ENCODE measurements at regions not wholly inside any gene's neighbourhood (a gene's known extent, or its start where the extent isn't known, plus 50 kb on each side); places are given as distances from the start of the nearest gene placed in this dataset.

GRCh38 chr2:494853-495252 is 182.4 kb downstream of the TMEM18 start:
- no peak overlapping the region for H3K27ac ChIP-seq
- WGBS, 5 donors = 81 to 94% (median 87%) methylated on average over 13 of the region's 13 CpGs
- H3K9me3 ChIP-seq = no peaks in the 10 kb centered on the region
- DNase-seq = no peak
- no peaks in the 10 kb centered on the region for H3K4me1 ChIP-seq
- H3K27me3 ChIP-seq (replicated peaks in 1 of 7) = peaks cover 0 to 18% (median 0%) of the 10 kb centered on the region in 7 donors
- TF ChIP-seq POLR2A (IDR thresholded peaks at IDR 0.05) = no peak
- no peak for TF ChIP-seq CTCF (IDR thresholded peaks at IDR 0.05 in 8 of 11, conservative IDR thresholded peaks at IDR 0.05 in 3 of 11)
- no peak for TF ChIP-seq POLR2AphosphoS5 (IDR thresholded peaks at IDR 0.05)
- no peak overlapping the region for H3K4me3 ChIP-seq
- H3K36me3 ChIP-seq = no peaks in the 10 kb centered on the region
- intact Hi-C loops (cut with DNase I; ENCODE audit: low total_unique reads) = no loop called here

GRCh38 chr2:493228-493627 is 184.0 kb downstream of the TMEM18 start:
- Histone ChIP-seq H3K27me3 (replicated peaks in 1 of 7) (peaks cover 0 to 23% (median 0%) of the 10 kb centered on the region in 7 donors), H3K36me3 (no peaks in the 10 kb centered on the region), H3K4me1 (no peaks in the 10 kb centered on the region), H3K27ac (no peak overlapping the region), H3K4me3 (no peak overlapping the region), H3K9me3 (no peaks in the 10 kb centered on the region)
- DNase-seq = no peak
- 84 to 96% (median 87%) methylated on average over 4 of the region's 4 CpGs for WGBS, 5 donors
- intact Hi-C loops (cut with DNase I; ENCODE audit: low total_unique reads) = no loop called here
- TF ChIP-seq POLR2AphosphoS5 (IDR thresholded peaks at IDR 0.05) (no peak), POLR2A (IDR thresholded peaks at IDR 0.05) (no peak), CTCF (IDR thresholded peaks at IDR 0.05 in 8 of 11, conservative IDR thresholded peaks at IDR 0.05 in 3 of 11) (no peak)

- whole genome bisulfite sequencing, 5 donors = 83 to 88% (median 86%) methylated on average over 14 of the region's 14 CpGs
- no peaks in the 10 kb centered on the region for H3K36me3 ChIP-seq
- H3K27me3 ChIP-seq (replicated peaks in 1 of 7) = peaks cover 0 to 23% (median 0%) of the 10 kb centered on the region in 7 donors
- no peak for TF ChIP-seq CTCF (IDR thresholded peaks at IDR 0.05 in 8 of 11, conservative IDR thresholded peaks at IDR 0.05 in 3 of 11)
- no peak for TF ChIP-seq POLR2AphosphoS5 (IDR thresholded peaks at IDR 0.05)
- TF ChIP-seq POLR2A (IDR thresholded peaks at IDR 0.05) = no peak
- intact Hi-C loops (cut with DNase I; ENCODE audit: low total_unique reads) = no loop called here
- DNase-seq = no peak
- no peaks in the 10 kb centered on the region for H3K9me3 ChIP-seq
- no peak overlapping the region for H3K4me3 ChIP-seq
- H3K4me1 ChIP-seq = no peaks in the 10 kb centered on the region
- no peak overlapping the region for H3K27ac ChIP-seq
Observed at GRCh38 chr2:492178-492577, 185.0 kb downstream of the TMEM18 start.

DNA sequence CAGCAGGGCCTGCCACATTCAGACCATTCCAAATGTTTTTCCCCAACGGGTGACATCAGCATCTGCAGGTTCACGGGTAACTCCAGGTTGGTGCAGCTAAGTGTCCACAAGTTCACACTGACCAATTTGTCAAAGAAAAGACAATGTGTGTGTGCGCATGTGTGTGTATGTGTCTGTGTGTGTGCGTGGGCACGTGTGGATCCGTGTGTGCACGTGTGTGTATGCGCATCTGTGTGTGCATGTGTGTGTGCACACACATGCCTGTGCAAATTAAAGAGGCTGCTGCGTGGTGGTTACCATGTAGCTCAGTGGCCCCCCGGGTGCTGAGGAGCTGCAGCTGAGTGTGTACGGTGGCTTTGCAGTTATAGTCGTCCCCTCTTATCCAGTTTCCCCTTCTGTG is 187.4 kb downstream of the TMEM18 start:
- Histone ChIP-seq H3K27ac (no peak overlapping the region), H3K27me3 (replicated peaks in 1 of 7) (peaks cover 0 to 23% (median 0%) of the 10 kb centered on the region in 7 donors), H3K36me3 (no peaks in the 10 kb centered on the region), H3K4me3 (no peak overlapping the region), H3K4me1 (no peaks in the 10 kb centered on the region), H3K9me3 (no peaks in the 10 kb centered on the region)
- no peak for TF ChIP-seq CTCF (IDR thresholded peaks at IDR 0.05 in 8 of 11, conservative IDR thresholded peaks at IDR 0.05 in 3 of 11)
- TF ChIP-seq POLR2A (IDR thresholded peaks at IDR 0.05) = no peak
- TF ChIP-seq POLR2AphosphoS5 (IDR thresholded peaks at IDR 0.05) = no peak
- intact Hi-C loops (cut with DNase I; ENCODE audit: low total_unique reads) = no loop called here
- DNase-seq = no peak
- WGBS, 5 donors = 80 to 95% (median 91%) methylated on average over 9 to 12 of the region's 12 CpGs

Measured in spleen (tissue), 11 donors.